ENCODE measurements at regions not wholly inside any gene's neighbourhood (a gene's known extent, or its start where the extent isn't known, plus 50 kb on each side); places are given as distances from the start of the nearest gene placed in this dataset.
A peak's percentile ranks its signal among the peaks of the same experiment; 100 is the strongest.

GRCh38 chr10:4263601-4263921 is 478.6 kb upstream of the KLF6 start:
- ATAC-seq (peak in 4 of 8 donors; percentile 24 to 58 (median 46)), DNase-seq (peak in 1 of 2 donors; percentile 30)
- Histone ChIP-seq H3K4me3 (no peak overlapping the region), H3K27me3 (no peaks in the 10 kb centered on the region), H3K36me3 (no peaks in the 10 kb centered on the region), H3K27ac (peak overlapping the region in 1 of 10 donors; percentile 17), H3K4me1 (peaks cover 3 to 50% (median 36%) of the 10 kb centered on the region in 9 donors), H3K9me3 (no peaks in the 10 kb centered on the region)
- no peak for TF ChIP-seq CTCF (IDR thresholded peaks at IDR 0.05)
- 50 to 56% methylated on average over 3 of the region's 3 CpGs for WGBS, 2 donors
- intact Hi-C loops (cut with DNase I), result no loop called here

DNA sequence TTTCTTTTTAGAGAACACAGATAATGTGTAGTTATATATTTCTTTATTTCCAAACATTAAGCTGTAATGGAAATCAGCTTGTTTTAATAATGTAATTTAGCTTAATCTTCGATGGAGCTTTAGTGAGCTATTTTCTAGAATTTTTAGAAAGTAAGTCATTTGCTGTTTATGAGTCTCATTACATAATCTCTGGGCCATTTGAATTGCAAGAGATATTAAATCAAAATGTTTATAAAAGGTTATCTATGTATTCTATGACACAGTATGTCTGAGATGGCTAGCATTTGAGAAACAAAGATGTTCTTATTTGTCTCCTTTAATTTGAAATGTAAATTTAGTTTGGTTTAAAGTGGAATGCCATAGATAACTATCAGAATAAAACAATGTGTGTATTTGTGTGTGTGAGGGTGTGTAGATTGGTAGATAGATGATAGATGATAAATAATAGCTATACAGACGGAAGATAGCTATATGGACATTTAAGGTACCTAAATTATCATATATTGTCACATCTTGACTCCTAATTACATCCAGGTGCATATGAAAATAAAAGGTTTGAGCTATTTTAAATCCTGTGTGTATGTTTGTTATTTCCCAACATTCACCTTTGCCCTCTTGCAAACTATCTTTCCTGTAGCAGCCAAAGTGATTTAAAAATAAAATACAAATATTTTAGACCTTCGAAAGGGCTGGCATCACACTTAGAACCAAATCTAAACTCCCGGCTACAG is 478.0 kb upstream of the KLF6 start:
- ATAC-seq, result no peak
- DNase-seq, result no peak
- no peaks in the 10 kb centered on the region for H3K27me3 ChIP-seq
- H3K4me1 ChIP-seq, result peaks cover 3 to 50% (median 36%) of the 10 kb centered on the region in 9 donors
- 66 to 70% methylated on average over 4 of the region's 4 CpGs for WGBS, 2 donors
- no peaks in the 10 kb centered on the region for H3K36me3 ChIP-seq
- TF ChIP-seq CTCF (IDR thresholded peaks at IDR 0.05), result no peak
- intact Hi-C loops (cut with DNase I), result no loop called here
- H3K27ac ChIP-seq, result peak overlapping the region in 1 of 10 donors; percentile 17
- no peaks in the 10 kb centered on the region for H3K9me3 ChIP-seq
- no peak overlapping the region for H3K4me3 ChIP-seq

GRCh38 chr10:4262449-4262848 is 477.4 kb upstream of the KLF6 start:
- Histone ChIP-seq H3K36me3 (no peaks in the 10 kb centered on the region), H3K4me1 (peaks cover 3 to 50% (median 35%) of the 10 kb centered on the region in 9 donors), H3K27me3 (no peaks in the 10 kb centered on the region), H3K4me3 (no peak overlapping the region), H3K9me3 (no peaks in the 10 kb centered on the region), H3K27ac (no peak overlapping the region)
- intact Hi-C loops (cut with DNase I), result no loop called here
- ATAC-seq (no peak), DNase-seq (no peak)
- TF ChIP-seq CTCF (IDR thresholded peaks at IDR 0.05), result no peak
- 79% methylated on average over 4 of the region's 4 CpGs for WGBS, 2 donors

GRCh38 chr10:4260483-4261124 is 475.6 kb upstream of the KLF6 start:
- Histone ChIP-seq H3K27me3 (no peaks in the 10 kb centered on the region), H3K9me3 (peaks cover 0 to 9% (median 0%) of the 10 kb centered on the region in 11 donors), H3K4me3 (no peak overlapping the region), H3K4me1 (peaks cover 3 to 33% (median 21%) of the 10 kb centered on the region in 9 donors), H3K36me3 (no peaks in the 10 kb centered on the region), H3K27ac (peak overlapping the region in 7 of 10 donors; percentile 2 to 38 (median 18))
- intact Hi-C loops (cut with DNase I), result no loop called here
- TF ChIP-seq CTCF (IDR thresholded peaks at IDR 0.05), result no peak
- DNase-seq (no peak), ATAC-seq (peak in 6 of 8 donors; percentile 38 to 89 (median 73))
- WGBS, 2 donors, result 63 to 65% methylated on average over 4 of the region's 4 CpGs
